Stimulated activated effector memory CD8-positive, alpha-beta T cell treated with anti-CD3 and anti-CD28 coated beads, Interleukin-12 subunit alpha, Interleukin-12 subunit beta, amount 100 ng/mL, for 72 hours (primary cell): ENCODE measurements at regions not wholly inside any gene's neighbourhood (a gene's known extent, or its start where the extent isn't known, plus 50 kb on each side); places are given as distances from the start of the nearest gene placed in this dataset.
A peak's percentile ranks its signal among the peaks of the same experiment; 100 is the strongest.

Experiments
- ATAC-seq: fragments of 150-1000 bp; cut with Tn5 transposase; 2 replicates; pipeline ENCODE4 v1.10.0; 2021
- DNase-seq, 2 donors: peaks; one replicate each; pipeline ENCODE4 v3.0.0; 2021 to 2022; ENCODE audit warnings: low spot score in 2 of 2
- H3K27ac Mint-ChIP-seq: one replicate; pipeline ENCODE4 v1.8.0; 2022; ENCODE audit warnings: mild to moderate bottlenecking, mixed read lengths
- H3K36me3 Mint-ChIP-seq: one replicate; pipeline ENCODE4 v1.8.0; 2022; ENCODE audit warnings: mild to moderate bottlenecking, mixed read lengths
- H3K4me1 Mint-ChIP-seq: one replicate; pipeline ENCODE4 v1.8.0; 2022; ENCODE audit warnings: mixed read lengths
- H3K4me3 Mint-ChIP-seq: one replicate; pipeline ENCODE4 v1.8.0; 2022; ENCODE audit warnings: mild to moderate bottlenecking, mixed read lengths
- H3K9me3 Mint-ChIP-seq: one replicate; pipeline ENCODE4 v1.8.0; 2022; ENCODE audit warnings: mixed read lengths

DNA sequence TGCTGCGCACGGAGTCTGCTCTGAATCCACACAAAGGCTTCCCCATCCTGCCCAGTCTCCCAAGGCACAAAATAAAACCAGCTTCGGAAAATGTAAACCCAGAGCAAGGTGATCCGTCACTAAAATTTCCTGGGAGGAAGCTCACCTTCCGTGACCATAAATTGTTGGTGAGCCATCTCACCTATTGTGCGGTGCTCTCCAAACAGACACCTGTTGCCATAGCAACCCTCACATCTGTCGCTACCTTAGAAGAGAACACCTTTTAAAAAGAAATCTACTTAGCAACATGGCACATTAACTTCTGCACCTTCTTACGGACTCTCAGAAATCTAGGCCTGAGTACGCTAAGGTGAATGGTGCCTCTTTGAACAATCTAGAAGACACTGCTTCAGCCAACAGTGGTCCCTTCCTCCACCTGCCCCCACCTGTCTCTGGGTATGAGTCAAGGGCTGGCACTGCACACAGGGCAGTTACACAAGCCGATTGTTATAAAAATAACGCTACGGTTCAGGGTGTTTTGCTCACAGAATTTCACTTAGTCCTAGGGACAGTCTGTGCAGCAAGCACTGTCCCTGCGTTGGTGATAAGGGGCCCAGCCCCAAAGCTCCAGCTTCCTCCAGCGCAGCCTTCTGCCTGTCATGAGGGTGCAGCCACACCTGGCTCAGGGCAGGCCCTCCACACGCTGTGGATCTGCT lies 114.9 kb upstream of the ID2 start:
- H3K4me1 Mint-ChIP-seq: peaks cover 23% of the 10 kb centered on the region

GRCh38 chr2:8567469-8568260 lies 114.2 kb upstream of the ID2 start:
- Mint-ChIP-seq H3K27ac (no peak overlapping the region), H3K36me3 (peaks cover 5% of the 10 kb centered on the region), H3K4me1 (peaks cover 23% of the 10 kb centered on the region), H3K4me3 (no peak overlapping the region), H3K9me3 (no peaks in the 10 kb centered on the region)
- ATAC-seq (no peak), DNase-seq (no peak)

More for the DNA sequence above, 114.9 kb upstream of the ID2 start:
- Mint-ChIP-seq H3K36me3 (peaks cover 5% of the 10 kb centered on the region), H3K27ac (peak overlapping the region; percentile 14), H3K9me3 (peaks cover 1% of the 10 kb centered on the region), H3K4me3 (no peak overlapping the region)
- DNase-seq (no peak), ATAC-seq (no peak)

DNA sequence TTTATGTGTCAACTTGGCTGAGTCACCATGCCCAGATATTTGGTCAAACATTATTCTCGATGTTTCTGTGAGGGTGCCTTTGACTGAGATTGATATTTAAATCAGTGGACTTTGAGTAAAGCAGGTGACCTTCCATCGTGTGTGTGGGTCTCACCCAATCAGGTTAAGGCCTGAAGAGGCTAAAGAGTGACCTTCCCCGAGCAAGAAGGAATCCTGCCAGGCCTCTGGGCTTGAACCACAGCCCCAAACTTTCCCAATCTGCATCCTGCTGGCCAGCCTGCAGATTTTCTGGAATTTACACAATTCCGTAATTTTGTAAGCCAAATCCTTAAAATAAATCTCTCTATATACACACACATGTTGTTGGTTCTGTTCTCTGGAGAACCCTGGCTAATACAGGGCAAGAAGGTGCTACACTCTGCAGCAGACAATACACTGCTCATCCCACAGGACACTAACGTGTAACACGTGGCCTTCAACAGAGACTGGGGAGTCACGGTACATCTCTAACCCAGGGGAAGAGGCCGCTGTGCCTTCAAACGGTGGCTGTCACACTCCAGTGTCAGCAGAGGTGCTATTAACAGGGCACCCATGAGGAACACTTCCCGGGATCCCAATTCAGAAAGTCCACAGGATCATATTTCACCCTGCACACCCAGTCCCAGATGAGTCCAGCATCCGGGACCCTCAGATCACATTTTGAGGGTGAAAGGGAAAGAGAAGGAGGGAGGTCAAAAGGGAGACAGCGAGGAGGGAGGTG lies 113.1 kb upstream of the ID2 start:
- ATAC-seq (no peak), DNase-seq (no peak)
- Mint-ChIP-seq H3K4me1 (peaks cover 28% of the 10 kb centered on the region), H3K36me3 (peaks cover 5% of the 10 kb centered on the region), H3K27ac (no peak overlapping the region), H3K4me3 (no peak overlapping the region), H3K9me3 (no peaks in the 10 kb centered on the region)

GRCh38 chr2:8569332-8569930 lies 112.4 kb upstream of the ID2 start:
- Mint-ChIP-seq H3K4me1 (peaks cover 26% of the 10 kb centered on the region), H3K9me3 (no peaks in the 10 kb centered on the region), H3K4me3 (no peak overlapping the region), H3K27ac (no peak overlapping the region), H3K36me3 (peaks cover 5% of the 10 kb centered on the region)
- DNase-seq (no peak), ATAC-seq (no peak)

DNA sequence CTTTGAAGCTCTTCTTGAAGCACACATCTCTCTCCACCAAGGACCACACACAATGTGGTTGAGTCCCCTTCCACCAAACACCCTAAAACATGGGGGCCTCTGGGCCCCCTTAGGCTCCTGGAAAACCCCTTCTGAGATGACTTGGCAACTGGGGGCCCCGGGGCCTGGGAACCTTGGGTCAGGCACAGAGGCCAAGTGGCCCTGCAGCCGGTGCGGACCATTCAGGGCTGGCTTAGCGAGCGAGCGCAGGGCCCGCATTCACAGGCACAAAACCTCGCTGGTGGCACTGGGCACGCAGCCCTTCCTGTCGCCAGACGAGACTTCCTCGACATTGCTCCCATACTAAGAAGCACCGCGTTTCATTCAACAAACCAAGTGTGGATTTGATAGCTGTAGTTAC lies 111.2 kb upstream of the ID2 start:
- H3K4me3 Mint-ChIP-seq: no peak overlapping the region
- H3K27ac Mint-ChIP-seq: peak overlapping the region; percentile 45
- no peak for DNase-seq
- peaks cover 38% of the 10 kb centered on the region for H3K4me1 Mint-ChIP-seq
- H3K36me3 Mint-ChIP-seq: peaks cover 5% of the 10 kb centered on the region
- ATAC-seq: no peak
- no peaks in the 10 kb centered on the region for H3K9me3 Mint-ChIP-seq

DNA sequence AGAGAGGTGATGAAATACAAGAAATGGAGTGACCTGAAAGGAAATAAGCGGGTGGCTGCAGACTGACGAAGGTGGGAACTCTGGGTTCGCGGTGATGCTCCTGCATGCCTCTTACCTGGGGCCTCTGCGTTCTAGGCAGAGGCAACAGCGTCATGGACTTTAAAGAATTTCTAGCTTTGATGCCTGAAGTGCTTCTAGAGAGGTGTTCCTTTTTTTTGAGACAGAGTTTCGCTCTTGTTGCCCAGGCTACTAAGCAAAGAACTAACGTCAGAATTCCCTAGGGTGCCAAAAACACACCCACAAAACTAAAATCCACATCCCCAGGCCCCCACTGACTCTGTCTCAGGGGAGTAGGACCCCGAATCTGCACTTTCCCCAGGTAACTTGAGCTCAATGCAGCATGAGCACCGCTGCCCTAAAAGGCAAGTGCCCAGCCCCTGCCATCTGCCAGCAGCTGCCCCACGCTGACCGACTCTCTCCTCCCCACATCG lies 110.5 kb upstream of the ID2 start:
- Mint-ChIP-seq H3K4me1 (peaks cover 45% of the 10 kb centered on the region), H3K27ac (no peak overlapping the region), H3K4me3 (no peak overlapping the region), H3K9me3 (no peaks in the 10 kb centered on the region), H3K36me3 (peaks cover 5% of the 10 kb centered on the region)
- DNase-seq (no peak), ATAC-seq (no peak)

DNA sequence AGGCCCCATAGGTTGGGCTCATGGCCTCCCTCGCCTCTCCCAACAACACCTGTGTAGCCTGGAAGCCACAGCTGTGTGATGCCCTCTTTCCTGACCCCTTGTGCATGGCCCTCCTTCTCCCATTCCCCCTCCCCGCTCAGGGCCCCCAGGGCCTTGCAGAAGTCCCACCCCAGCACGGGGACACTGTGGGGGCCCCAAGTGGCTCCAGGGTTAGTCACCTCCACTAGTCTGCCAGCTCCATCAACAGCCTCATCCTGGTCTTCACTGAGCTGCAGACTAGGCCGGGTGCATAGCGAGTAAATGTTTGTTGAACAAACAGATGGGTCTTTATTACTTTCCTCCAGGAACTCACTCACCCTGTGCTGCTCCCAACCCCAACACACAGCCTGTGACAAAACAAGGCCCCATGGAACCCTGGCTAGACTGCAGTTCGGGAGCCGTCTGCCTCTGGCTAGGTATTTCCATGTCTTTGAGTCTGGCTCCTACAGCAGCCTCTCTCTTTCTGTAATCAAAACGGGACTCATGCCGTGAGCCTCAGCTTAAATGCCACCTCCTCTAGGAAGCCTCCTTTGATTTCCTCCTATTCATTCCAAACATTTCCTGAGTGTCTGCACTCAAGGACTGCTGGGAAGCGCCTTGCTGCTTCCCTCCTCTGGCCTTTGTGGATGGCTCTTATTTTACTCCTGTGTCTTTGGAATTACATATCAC lies 109.9 kb upstream of the ID2 start:
- Mint-ChIP-seq H3K4me3 (no peak overlapping the region), H3K27ac (no peak overlapping the region)
- ATAC-seq: no peak

GRCh38 chr2:8572712-8573233 lies 109.1 kb upstream of the ID2 start:
- Mint-ChIP-seq H3K4me3 (no peak overlapping the region), H3K36me3 (peaks cover 5% of the 10 kb centered on the region), H3K27ac (no peak overlapping the region), H3K9me3 (no peaks in the 10 kb centered on the region), H3K4me1 (peaks cover 59% of the 10 kb centered on the region)
- ATAC-seq (no peak), DNase-seq (no peak)

More for the DNA sequence above, 109.9 kb upstream of the ID2 start:
- no peaks in the 10 kb centered on the region for H3K9me3 Mint-ChIP-seq
- no peak for DNase-seq
- peaks cover 51% of the 10 kb centered on the region for H3K4me1 Mint-ChIP-seq
- peaks cover 5% of the 10 kb centered on the region for H3K36me3 Mint-ChIP-seq

GRCh38 chr2:8573234-8573941 lies 108.5 kb upstream of the ID2 start:
- DNase-seq (no peak), ATAC-seq (no peak)
- Mint-ChIP-seq H3K36me3 (peaks cover 5% of the 10 kb centered on the region), H3K9me3 (no peaks in the 10 kb centered on the region), H3K4me3 (no peak overlapping the region), H3K27ac (no peak overlapping the region), H3K4me1 (peaks cover 60% of the 10 kb centered on the region)

- DNase-seq (no peak), ATAC-seq (no peak)
- no peaks in the 10 kb centered on the region for H3K9me3 Mint-ChIP-seq
- H3K27ac Mint-ChIP-seq: no peak overlapping the region
- peaks cover 62% of the 10 kb centered on the region for H3K4me1 Mint-ChIP-seq
- H3K36me3 Mint-ChIP-seq: peaks cover 9% of the 10 kb centered on the region
- H3K4me3 Mint-ChIP-seq: peak overlapping the region; percentile 53
Observed at GRCh38 chr2:8573942-8574195, 108.0 kb upstream of the ID2 start.

DNA sequence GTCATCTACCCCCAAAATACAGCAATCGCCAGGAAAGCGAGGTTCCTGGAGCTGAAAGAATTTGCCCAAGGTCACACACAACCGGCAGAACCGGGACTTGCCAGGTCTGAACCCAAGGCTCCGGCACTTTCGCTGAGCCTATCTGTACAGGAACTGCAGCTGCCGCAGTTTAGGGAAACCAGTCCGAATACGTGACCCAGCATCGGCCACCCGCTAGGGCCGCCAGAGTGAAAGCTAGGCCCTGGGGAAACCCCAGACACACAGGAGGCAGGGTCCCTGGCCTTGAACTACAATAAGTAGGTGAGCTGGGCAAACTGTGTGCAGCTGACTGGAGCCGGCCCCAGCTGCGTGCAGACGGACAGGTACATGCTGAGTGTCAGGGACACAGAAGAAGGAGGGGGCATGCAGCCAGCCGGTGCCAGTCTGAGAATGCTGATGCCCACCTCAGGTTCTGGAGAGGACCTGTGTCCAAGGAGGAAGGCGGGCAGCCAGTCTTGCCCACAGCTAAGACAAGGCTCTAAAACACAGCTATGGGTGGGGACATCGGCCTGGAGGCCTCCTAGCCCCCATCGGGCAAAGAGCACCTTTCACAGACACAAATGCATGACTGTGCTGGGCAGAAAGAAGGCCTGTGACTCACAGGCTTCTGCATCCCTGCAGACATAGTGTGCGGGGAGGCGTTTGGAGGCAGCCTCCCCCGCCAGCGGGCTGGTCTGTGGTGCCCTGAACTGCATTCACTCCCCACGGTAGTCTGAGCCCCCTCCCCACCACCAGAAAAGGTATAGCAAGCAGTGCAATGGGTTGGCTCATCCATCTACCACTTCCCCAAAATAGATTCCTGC lies 107.4 kb upstream of the ID2 start:
- Mint-ChIP-seq H3K4me1 (peaks cover 63% of the 10 kb centered on the region), H3K36me3 (peaks cover 8% of the 10 kb centered on the region), H3K27ac (peak overlapping the region; percentile 32), H3K9me3 (no peaks in the 10 kb centered on the region), H3K4me3 (peak overlapping the region; percentile 53)
- ATAC-seq: peak; percentile 74
- no peak for DNase-seq

GRCh38 chr2:8575038-8575833 lies 106.6 kb upstream of the ID2 start:
- H3K36me3 Mint-ChIP-seq: peaks cover 6% of the 10 kb centered on the region
- peak overlapping the region; percentile 32 for H3K27ac Mint-ChIP-seq
- peaks cover 62% of the 10 kb centered on the region for H3K4me1 Mint-ChIP-seq
- DNase-seq (no peak), ATAC-seq (peak; percentile 63)
- H3K9me3 Mint-ChIP-seq: no peaks in the 10 kb centered on the region
- H3K4me3 Mint-ChIP-seq: peak overlapping the region; percentile 53
